SHP77 treated with DMSO at 0.1 percent for 48 hours (cell line): ENCODE measurements at regions not wholly inside any gene's neighbourhood (a gene's known extent, or its start where the extent isn't known, plus 50 kb on each side); places are given as distances from the start of the nearest gene placed in this dataset.

Experiments used
- DNase-seq: peaks from one replicate; lab custom pipeline; 2025; lab: John Stamatoyannopoulos, UW

DNA sequence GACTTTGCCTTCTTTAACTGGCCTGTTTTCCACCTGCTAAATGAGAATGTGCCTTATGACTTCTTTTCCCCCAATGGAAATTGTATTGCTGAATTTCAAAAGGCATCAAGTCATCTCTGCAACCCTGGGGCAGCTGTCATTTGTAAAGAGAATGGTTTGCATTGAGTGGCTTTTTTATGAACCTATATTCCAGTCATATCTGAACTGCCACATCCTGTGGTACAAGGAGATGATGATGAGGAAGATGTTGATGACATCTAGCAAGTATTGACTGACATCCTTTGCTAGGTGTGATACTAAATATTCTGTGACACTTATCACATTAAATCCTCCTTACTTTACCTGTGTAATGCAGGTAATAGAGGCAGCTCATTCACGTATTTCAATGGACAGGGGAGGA is 88.3 kb upstream of the KIAA1217 start:
- DNase-seq: no peak

DNA sequence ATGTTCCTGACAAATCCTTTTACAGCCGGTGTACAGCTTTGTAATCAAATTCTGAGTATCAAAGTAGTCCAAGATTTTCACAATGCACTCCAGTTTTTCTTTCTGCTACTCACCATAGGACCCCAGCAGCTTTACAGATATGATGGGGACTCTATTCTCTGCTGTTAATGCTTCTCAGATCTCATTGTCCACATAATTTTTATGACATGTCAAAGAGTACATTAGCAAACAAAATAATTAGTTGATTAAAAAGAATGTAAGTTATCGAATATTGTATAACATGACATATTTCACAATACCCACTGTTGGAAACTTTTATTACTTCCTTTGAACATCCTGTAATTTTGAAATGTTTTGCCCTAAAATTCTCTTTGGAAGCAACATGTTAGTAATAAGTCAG is 81.4 kb upstream of the KIAA1217 start:
- no peak for DNase-seq

DNA sequence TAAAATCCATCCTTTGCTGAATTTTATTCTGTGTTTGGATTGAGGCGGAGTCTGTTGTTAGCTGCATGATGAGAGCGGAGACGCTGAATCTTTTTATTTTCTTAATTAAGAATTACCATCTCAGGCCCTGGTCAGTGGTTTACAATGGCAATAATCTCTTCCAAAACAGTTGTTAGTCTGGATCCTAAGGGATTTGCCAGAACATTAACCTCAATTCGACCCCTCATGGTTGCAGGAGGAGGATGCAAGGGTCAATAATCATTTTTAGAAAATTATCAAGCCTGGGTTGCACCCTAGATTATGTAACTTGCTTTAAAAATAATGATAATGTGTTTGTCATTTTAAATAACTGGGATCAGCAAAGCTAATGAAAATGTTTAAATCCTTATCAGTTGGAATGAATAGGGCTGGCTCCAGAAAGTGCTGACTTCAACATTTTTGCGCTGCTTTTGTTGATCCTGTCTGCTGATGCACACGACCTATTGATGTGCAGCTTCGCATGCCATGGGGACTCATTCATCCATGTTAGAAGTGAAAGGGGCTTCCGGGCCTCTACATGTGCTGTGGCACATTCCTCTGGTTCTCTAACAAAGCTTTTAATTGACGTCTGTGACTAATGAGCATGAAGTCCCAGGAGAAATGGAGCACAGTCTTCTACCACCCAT is 80.7 kb upstream of the KIAA1217 start:
- DNase-seq: no peak

DNA sequence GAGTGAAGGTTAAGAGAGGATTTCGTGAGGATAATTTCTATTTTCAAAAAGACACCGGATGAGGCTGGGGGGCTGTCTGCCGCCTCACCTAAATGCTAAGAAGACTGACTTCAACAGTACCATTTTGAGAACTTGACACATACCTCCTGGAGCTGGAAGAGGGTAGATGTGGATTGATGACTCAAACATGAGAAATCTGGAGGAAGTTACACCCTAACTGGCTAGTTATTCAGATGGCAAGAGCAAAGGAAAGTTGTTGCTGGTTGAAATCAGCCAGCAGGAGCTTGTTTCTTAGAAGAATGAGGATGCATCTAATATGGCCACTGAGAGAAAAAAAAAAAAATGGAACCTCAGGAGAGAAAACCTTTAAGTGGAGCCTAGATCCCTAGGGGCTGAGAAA is 76.2 kb upstream of the KIAA1217 start:
- no peak for DNase-seq

DNA sequence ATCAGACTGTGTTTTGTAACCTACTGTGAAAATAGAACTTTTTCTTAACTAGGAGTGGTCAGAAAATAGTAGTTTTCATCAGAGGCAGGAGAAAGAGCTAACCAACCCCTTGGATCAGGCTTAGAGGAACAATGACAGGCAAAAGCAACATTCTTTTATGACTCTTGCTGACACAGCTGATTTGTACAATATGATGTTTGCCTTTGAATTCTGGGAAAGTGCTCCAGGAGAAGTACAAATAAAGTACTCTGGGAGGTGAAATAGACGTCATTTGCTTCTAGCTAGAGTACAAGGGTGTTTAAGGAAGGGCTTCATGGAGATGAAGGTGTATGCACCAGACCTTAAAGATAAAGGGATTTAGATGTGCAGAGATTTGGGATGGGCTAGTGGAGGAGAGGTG is 75.1 kb upstream of the KIAA1217 start:
- no peak for DNase-seq

DNA sequence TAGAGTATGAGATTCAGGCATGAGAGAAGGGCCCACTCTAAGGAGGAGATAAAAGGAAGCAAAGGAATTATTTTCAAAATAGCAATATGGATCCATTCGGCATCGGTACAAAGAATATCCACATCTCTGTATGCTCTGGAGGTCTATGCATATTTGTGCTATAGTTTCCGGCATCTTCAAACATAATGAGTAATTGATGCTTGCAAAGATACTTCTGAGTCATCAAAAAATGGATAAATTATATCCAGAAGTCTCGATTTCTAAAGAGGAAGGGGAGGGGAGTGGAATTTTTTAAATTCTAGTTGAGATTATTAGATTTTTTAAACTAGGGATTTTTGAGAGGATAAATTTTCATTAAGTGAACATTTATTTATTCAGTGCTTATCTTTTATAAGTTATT is 72.9 kb upstream of the KIAA1217 start:
- no peak for DNase-seq

DNA sequence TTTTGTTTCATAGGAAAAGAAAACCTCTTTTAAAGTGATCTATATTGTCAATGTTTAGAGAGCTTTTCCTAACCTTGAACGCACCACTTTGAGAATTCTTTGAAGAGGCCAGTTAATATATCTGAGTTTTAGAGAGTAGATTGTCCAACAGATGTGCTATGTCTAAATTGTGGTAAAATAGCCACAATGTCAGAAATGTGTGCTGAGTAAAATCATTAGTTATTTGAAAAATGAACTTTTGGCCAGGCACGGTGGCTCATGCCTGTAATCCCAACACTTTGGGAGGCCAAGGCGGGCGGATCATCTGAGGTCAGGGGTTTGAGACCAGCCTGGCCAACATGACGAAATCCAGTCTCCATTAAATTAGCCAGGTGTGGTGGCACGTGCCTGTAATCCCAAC is 61.6 kb upstream of the KIAA1217 start:
- DNase-seq: no peak

DNA sequence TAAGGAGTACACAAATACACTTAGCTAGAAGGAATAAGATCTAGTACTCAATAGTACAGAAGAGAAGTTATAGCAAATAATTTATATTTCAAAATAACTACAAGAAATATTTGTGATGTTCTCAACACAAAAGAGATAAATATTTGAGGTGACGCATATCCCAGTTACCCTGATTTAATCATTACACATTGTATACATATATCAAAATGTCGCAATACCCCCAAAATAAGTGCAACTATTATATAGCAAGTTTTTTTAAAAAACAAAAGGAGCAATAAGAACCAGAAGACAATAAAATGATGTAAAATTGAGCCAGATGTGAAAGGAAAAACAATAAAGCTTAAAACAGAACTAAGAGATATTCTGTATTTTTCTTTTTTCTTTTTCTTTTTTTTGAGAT is 59.3 kb upstream of the KIAA1217 start:
- no peak for DNase-seq

DNA sequence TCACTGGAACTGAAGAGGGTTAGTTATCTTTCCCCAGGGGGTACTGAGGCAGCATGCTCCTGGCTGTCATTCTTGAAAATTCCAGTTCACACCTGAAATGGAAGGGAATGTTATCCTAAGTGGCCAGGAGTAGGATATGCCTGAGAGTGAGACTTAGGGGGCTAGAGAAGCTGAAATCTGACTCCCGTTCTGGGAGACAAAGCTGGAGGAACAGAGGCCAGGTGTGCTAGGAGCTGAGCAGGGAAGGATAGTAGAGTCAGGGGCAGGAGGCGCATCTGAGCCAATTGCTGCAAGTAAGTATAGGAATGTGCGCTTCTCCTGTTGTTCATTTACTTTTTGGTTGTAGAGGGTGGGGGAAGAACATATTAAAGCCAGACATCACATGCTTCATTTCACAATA is 58.1 kb upstream of the KIAA1217 start:
- DNase-seq: no peak

DNA sequence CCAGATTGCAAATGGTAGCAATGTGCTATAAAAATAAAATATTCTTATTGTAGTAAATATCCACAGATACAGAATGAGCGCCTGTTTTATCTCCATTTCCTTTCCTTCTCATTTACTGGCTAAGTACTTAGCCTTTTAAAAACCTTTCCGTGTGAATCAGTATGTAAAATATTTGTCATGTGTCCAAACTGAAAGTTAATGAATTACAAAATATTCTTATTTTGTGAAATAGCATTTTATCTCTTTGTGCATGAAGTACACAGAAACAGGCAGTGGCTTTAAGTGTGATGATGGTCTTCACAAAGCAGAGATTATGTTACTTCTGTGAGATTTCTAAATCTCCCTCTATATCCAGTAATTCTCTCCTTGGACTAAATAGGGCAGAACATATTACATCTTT is 56.7 kb upstream of the KIAA1217 start:
- no peak for DNase-seq

DNA sequence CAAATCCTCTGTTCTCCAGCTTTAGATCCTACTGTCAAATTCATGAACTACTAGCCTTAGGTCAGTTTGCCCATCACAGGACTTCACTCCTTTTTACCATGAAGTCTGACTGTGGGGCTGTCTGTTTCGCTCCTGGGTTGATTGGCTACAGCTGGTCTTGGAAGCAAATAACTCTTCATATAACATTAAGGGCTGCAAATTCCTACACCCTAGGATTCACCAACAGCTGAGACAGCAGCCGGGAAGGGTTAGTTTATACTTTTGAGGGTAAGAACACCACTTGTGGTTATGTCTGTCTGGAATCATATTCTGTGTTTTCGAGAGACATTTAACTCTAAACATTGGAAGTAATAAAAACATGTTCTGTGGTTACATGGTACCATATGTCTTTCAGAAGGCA is 55.9 kb upstream of the KIAA1217 start:
- DNase-seq: no peak

DNA sequence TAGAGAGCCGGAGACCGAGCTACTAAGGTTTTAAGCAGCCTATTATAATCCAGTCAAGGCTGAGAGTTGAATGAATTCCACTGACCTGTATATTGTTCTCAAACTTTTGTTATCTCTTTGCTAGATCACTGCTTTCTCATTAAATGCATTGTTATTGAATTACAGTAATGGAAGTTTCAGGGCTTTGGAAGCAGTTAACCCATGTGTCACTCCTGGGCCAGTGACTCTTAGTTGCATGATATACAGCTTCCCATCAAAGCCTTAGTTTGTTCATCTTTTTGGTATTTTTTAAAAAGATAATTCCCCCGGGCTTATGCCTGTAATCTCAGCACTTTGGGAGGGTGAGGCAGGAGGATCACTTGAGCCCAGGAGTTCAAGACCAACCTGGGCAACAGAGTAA is 55.4 kb upstream of the KIAA1217 start:
- no peak for DNase-seq

DNA sequence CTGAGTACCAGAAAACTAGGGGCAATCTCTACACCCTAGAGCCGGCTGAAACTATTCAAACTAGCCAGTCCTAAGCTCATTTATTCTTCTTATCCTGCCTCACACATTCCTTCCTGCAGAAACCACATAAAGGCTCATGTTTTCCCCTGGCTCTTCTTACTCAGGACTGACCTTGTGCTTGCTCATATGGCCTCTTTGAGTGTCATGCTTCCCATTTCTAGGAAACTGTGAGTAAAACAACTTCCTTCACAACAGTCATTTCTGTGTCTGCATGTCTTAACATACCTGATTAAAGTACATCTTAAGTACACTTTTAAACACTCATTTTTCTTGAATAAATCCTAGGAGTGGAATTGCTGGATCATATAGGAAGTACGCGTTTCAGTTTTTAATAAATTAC is 52.3 kb upstream of the KIAA1217 start:
- no peak for DNase-seq

DNA sequence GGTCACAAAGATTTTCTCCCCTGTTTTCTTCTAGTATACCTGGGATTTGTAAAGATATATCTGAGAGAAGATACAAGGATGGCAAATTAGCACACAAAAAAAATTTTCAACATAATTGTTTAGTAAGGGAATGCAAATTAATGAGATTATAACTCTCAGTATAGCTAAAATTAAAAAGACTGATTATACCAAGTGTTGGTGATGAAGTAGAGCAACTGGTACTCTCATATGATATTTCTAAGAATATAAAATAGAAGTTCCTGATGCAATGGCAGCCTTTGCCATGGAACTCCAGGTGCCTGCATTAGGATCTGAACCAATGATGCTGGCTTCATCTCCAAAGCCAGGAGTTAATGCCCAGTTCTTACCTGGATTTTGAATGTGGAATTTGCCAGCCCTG is 51.4 kb upstream of the KIAA1217 start:
- DNase-seq: no peak
